ENCODE measurements at regions not wholly inside any gene's neighbourhood (a gene's known extent, or its start where the extent isn't known, plus 50 kb on each side); places are given as distances from the start of the nearest gene placed in this dataset.

DNA sequence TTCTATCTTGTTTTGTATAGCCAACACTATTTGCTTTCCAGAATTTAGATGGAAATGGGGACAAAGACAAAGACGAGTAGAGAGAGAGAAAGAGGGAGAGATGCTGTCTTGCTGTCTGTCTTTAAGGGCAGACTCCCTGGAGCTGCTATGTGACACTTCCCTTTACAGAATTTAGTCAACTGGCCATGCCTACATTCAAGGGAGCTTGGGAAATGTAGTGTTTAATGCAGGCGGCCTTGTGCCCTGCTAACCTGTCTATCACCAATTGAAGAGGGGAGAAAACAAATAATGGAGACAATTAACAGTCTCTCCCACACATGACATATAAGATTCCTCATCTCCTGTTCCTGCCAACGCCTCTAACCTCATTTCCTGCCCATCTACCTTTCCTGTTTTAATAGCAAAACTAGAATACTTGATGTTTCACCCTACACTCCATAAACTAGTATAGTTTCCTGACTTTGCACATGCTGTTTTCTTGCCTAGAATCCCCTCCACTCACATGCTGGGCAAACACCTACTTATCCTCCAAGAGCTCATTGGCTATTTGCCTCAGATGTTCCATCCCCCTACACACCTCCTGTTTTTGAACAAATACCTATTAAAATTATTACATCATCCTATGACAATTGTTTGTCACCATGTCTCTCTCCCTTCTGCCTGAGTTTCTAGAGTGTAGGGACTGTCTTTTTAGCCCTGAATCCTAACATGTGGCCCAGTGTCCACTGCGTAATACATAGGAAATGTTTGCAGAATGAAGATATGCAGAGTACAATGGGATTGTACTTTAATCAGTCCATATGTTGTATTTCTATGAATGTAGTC lies 117.2 kb downstream of the SLC25A24 start:
- no peak for DNase-seq (ENCODE audit: low read depth)

GRCh38 chr1:108082001-108082400 lies 117.0 kb upstream of the VAV3 start:
- DNase-seq (ENCODE audit: low read depth): peak; percentile 26

- no peak for DNase-seq (ENCODE audit: low read depth)
Measured at GRCh38 chr1:108080448-108080847, 115.5 kb upstream of the VAV3 start.

DNA sequence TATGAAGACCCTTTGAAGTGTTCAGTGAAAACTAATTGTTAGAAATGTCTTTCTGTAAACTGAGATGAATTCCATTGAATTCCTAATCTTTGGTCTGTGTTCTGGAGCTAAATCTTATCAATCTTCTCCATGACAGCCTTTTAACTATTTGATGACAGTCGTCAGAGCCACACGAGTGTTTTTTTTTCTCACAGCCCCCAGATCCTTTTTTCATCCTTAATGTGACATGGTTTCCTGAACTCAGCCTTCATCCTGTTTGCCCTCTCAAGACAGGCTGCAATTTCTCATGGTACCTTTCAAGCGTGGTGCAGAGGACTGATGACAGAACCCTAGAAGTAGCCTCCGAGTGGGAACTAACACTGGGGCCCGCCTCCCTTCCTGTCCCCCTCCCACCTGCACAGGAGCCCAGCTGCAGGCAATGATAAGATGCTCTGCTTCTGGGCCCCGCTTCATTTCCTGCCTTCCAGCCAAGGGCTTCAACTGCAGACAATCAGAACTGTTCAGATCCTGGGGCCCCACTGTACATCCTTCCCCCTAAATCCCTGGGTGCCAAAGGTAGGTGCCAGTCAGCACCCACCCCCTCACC lies 114.6 kb upstream of the VAV3 start:
- DNase-seq (ENCODE audit: low read depth): no peak

DNA sequence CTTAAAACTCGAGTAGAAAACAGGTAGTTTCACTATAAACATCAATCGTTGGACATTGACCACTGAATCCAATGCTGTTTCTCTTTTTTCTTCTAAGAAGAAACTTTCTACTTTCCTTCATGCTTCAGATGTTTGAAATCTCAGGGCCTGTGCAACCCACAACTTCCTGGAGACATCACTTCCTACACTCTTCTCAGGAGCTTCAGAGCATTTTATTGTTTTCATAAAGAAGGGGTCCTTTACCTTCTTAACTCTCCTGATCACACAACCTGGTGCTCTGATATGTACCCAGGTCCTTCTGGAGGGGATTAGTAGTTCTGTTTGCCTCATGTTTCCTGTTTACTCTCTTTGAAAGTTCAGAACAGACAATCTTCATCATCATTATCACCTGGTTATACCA lies 113.0 kb upstream of the VAV3 start:
- DNase-seq (ENCODE audit: low read depth): no peak

DNA sequence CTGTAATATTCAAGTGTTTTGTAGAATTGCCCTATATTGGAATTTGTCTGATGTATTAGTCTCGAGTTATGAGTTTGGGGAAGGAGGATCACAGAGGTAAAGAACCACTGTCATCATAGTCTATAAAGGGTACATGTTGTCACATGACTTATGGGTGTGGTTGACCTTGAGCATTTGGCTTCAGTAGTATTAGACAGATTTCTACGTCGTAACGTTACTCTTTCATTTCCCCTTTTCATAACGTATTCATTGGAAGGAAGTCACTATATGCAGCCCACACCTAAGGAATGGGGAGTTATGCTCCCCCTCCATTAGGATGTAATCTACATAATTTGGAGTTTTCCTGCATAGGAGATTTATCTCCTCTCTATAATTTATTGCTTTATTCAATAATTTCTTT lies 110.1 kb upstream of the VAV3 start:
- no peak for DNase-seq (ENCODE audit: low read depth)

GRCh38 chr1:108072776-108073175 lies 107.8 kb upstream of the VAV3 start:
- no peak for DNase-seq (ENCODE audit: low read depth)

- no peak for DNase-seq (ENCODE audit: low read depth)
Measured at GRCh38 chr1:108072212-108072611, 107.2 kb upstream of the VAV3 start.

DNA sequence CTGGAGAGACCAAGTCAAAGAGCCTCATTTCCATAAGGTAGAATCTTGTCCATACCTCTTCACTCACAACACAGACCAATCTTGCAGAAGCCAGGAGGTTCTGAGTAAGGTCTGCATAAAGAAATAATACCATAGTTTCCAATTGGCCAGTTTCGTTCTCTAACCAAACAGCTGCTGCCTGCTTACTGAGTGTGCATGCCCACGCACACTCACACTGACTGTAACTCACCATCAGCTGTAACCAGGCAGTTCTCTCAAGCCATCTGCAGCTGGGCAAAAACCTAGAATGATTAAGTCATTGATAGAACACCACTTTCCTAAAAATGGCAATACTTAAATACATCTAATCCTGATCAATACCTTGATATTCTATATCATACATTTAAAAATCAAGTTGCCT lies 106.6 kb upstream of the VAV3 start:
- DNase-seq (ENCODE audit: low read depth): no peak

DNA sequence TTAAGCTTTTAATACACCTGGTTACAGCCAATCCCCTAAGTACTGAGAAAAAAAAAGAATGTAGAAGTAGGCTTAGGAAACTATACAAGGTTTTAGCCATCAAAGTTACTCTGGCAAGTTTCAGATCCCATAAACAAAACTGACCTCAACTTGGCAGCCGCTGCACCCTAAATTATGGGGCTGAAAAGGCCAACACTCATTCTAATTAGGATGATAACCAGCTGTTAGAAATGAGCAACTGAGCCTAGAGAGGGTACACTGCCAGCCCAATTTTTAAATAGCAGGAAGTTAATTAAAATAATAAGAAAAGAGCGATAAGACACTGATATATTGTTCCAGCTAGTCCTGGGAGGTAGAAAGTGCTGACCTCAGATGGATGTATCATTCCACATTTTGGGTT lies 105.7 kb upstream of the VAV3 start:
- no peak for DNase-seq (ENCODE audit: low read depth)

DNA sequence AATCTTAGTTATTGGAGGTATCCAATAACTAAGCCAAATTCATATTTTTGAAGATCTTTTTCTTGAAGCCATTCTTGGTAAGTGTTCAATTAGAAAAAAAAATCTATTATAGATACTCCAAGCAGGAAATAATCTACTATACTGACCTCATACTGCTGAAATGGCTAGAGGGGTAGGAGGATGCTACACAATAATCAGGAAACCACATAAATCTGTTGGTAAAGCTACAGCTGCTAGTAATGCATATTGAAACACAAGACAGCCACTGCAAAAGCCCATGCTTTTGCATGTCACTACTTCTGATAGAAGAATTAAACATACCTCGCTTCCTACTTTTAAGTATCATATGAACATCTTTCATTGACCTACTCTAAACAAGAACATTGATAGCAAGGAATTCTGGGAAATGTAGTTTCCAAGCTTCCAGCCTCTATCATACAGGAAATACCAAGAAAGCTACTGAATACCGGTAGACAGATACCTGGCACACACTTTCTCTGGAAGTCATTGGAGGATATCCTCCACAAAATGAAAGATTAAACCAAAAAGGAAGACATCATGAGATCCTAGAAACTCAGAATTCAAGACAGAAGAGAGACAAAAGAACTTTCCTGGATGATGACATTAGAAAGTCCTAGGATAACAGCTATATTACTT lies 103.0 kb upstream of the VAV3 start:
- peak; percentile 5 for DNase-seq (ENCODE audit: low read depth)

GRCh38 chr1:108066808-108067207 lies 101.8 kb upstream of the VAV3 start:
- no peak for DNase-seq (ENCODE audit: low read depth)

DNA sequence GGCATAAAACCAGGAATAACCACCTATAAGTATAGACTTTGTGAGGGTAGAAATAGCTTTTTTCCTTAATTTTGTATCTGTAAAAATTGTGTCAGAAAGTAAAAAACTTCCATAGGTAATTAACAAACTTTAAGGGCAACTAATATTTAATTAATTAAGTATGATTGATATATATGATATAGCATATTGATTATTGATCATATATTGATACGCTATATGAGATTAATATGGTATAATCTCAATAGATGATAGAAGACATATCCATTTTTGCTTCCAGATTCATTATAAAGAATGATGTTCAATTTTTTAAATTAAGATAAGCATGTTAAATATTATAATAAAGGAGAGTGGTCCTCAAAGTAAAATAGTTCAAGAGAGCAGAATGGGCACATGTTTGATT lies 99.3 kb upstream of the VAV3 start:
- no peak for DNase-seq (ENCODE audit: low read depth)

- DNase-seq (ENCODE audit: low read depth): no peak
Measured at GRCh38 chr1:108063703-108064102, 98.7 kb upstream of the VAV3 start.

DNA sequence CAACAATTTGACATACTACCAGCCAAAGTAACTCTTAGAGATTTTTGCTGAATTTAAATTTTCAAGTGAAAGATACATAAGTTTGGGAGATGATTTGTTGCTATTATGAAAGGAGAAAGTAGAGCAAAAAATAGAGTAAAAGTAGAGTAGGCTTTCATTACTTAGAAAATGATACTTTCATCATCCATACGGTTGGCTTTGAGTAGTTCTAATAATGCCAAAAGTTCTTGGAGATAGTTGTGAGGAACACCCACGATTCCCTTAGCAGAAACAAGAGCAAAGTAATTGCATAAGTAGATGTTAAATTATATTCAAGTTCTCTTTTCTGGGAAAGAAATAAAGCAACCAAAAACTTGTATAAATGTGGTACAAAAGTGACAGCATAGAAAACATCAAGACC lies 95.0 kb upstream of the VAV3 start:
- DNase-seq (ENCODE audit: low read depth): no peak

GRCh38 chr1:108057541-108057940 lies 92.6 kb upstream of the VAV3 start:
- peak; percentile 9 for DNase-seq (ENCODE audit: low read depth)

- DNase-seq (ENCODE audit: low read depth): no peak
Measured at GRCh38 chr1:108056436-108056990, 91.5 kb upstream of the VAV3 start.

- no peak for DNase-seq (ENCODE audit: low read depth)
Measured at GRCh38 chr1:108055387-108055786, 90.4 kb upstream of the VAV3 start.

DNA sequence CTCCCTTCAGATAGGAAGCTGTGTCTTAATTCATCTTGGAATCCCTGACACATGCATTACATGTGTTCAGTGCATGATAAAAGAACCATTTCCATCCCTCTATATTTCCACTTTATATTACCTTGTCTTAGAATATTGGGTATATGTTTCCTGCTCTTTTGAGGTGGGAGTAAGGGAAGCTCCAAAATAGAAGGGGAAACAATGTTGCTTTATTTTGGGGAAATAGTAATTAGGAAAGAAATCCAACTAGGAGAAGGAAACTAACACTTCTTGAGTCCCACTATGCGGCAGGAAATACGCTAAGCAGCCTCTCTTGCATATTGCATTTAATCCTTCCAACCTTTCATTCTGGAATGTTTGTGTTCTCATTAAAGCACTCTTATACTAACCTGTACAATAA lies 89.4 kb upstream of the VAV3 start:
- DNase-seq (ENCODE audit: low read depth): no peak

DNA sequence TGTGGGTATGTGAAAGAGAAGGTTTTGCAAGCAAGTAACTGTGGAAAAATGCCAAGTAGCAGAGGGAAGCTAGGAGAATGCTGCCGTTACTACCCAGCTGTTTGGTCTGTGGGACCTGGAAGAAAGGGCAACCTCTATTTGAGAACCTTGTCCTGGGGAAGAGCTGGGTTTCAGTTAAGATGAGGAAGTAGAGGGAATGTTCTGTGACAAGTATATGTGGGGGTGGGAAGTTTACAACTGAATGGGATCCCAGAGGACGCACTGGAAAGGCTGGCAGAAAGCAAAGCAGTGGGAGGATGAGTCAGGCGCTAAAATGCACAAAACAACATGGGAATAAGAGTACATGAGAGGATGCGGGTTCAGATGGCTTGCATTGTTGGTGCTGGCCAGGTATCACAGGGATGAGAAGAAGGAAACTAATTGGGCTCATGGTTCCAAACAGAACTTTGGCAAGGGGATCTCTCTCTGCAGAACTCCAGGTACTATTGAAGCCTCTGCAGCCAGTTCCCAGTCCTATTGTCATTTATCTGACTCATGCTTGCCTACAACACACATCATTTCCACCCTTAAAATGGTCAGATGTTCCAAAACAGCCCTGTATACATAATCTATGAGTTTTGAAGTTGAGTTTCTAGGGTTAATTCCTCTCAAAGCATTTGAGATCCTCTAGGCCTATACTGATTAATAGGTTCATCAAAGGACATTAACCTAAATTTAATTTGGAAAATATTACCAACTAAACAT lies 88.5 kb upstream of the VAV3 start:
- DNase-seq (ENCODE audit: low read depth): no peak

DNA sequence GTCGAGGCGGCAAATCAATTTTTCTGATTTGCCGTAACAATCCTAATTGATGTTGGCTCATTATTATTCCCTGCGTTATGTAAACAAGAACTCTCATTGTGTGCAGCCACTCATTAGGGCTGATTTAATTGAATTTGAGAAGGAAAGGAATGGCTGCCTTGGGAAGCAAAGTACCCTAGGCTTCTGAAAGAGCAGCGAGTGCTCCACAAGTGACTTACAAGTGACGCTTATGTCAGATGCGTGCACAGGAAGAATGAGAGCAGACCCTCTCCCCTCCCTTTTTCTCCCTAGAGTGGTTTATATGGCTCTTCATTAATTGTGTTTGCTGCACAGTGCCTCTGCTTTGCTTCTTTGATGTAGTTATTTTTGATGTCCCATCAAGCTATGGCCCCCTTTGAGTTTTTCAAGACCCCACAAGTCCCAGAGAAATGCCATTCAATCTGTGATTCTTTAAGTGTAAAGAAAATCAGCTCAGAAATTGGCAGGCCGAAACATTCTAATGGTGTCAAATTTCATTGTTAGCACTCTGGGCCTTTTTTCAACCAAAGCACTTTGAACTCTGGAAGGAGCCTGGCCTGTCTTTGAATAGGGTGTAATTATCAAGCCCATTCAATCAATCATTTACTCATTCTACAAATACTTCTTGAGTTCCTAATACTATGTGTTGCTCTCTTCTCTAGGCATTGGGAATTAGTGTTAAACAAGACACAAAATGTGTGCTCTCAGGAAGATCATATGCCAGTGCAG lies 86.8 kb upstream of the VAV3 start:
- DNase-seq (ENCODE audit: low read depth): no peak
